Trophoblast cell (in vitro differentiated cells and primary cell): ENCODE measurements at regions not wholly inside any gene's neighbourhood (a gene's known extent, or its start where the extent isn't known, plus 50 kb on each side); places are given as distances from the start of the nearest gene placed in this dataset.

Source experiments
- DNase-seq, 2 donors: peaks; one replicate each; pipeline ENCODE4 v3.0.0-alpha.2; 2016
- H2AFZ ChIP-seq: 2 replicates; pipeline ENCODE4 v1.6.1; 2013; ENCODE audit warnings: low read length, moderate library complexity, mild to moderate bottlenecking; ENCODE audit not compliant: insufficient read depth, poor library complexity
- H2AK5ac ChIP-seq: 2 replicates; pipeline ENCODE4 v1.6.1; 2013; ENCODE audit warnings: mild to moderate bottlenecking, low read length
- H2BK120ac ChIP-seq: 2 replicates; pipeline ENCODE4 v1.6.1; 2013; ENCODE audit warnings: low read length, mild to moderate bottlenecking, moderate library complexity; ENCODE audit not compliant: insufficient read depth, poor library complexity
- H2BK12ac ChIP-seq: 2 replicates; pipeline ENCODE4 v1.6.1; 2013; ENCODE audit warnings: mild to moderate bottlenecking, low read length, moderate library complexity
- H2BK5ac ChIP-seq: 2 replicates; pipeline ENCODE4 v1.6.1; 2013; ENCODE audit warnings: low read length, low read depth, moderate library complexity, mild to moderate bottlenecking; ENCODE audit not compliant: poor library complexity
- H3K14ac ChIP-seq: 2 replicates; pipeline ENCODE4 v1.6.1; 2013; ENCODE audit warnings: mild to moderate bottlenecking, low read length
- H3K18ac ChIP-seq: 2 replicates; pipeline ENCODE4 v1.6.1; 2013; ENCODE audit warnings: mild to moderate bottlenecking, low read length
- H3K23ac ChIP-seq: 2 replicates; pipeline ENCODE4 v1.6.1; 2013; ENCODE audit warnings: low read length
- H3K27ac ChIP-seq: 2 replicates; pipeline ENCODE4 v1.5.1; 2013; ENCODE audit warnings: low read depth, mild to moderate bottlenecking, inconsistent platforms, low read length, moderate library complexity
- H3K27me3 ChIP-seq: 2 replicates; pipeline ENCODE4 v1.6.1; 2013; ENCODE audit warnings: inconsistent platforms, mild to moderate bottlenecking, low read length, moderate library complexity; ENCODE audit not compliant: insufficient read depth
- H3K36me3 ChIP-seq, 2 experiments: 1 replicate in 1 of 2; 2 replicates in 1 of 2; pipeline ENCODE4 v1.6.1; 2013; ENCODE audit warnings: low read length in 2 of 2, mild to moderate bottlenecking in 2 of 2, moderate library complexity in 1 of 2; ENCODE audit not compliant: insufficient read depth in 2 of 2, control insufficient read depth in 1 of 2
- H3K4ac ChIP-seq: 2 replicates; pipeline ENCODE4 v1.6.1; 2013; ENCODE audit warnings: low read depth, mild to moderate bottlenecking, low read length, moderate library complexity
- H3K4me1 ChIP-seq, 2 experiments: 1 replicate in 1 of 2; 2 replicates in 1 of 2; pipeline ENCODE4 v1.6.1; 2013; ENCODE audit warnings: low read length in 2 of 2, mild to moderate bottlenecking in 2 of 2, moderate library complexity in 1 of 2; ENCODE audit not compliant: insufficient read depth in 2 of 2, control insufficient read depth in 1 of 2
- H3K4me2 ChIP-seq: 2 replicates; pipeline ENCODE4 v1.6.1; 2013; ENCODE audit warnings: inconsistent platforms, mild to moderate bottlenecking, low read length, moderate library complexity
- H3K4me3 ChIP-seq: 2 replicates; pipeline ENCODE4 v1.5.1; 2013; ENCODE audit warnings: mild to moderate bottlenecking, low read depth, low read length, inconsistent platforms
- H3K79me1 ChIP-seq: one replicate; pipeline ENCODE4 v1.6.1; 2013; ENCODE audit warnings: low read length
- H3K79me2 ChIP-seq: 2 replicates; pipeline ENCODE4 v1.6.1; 2013; ENCODE audit warnings: low read length, mild to moderate bottlenecking; ENCODE audit not compliant: control insufficient read depth, insufficient read depth, poor library complexity
- H3K9ac ChIP-seq: 2 replicates; pipeline ENCODE4 v1.6.1; 2013; ENCODE audit warnings: mild to moderate bottlenecking, low read length
- H3K9me3 ChIP-seq: 2 replicates; pipeline ENCODE4 v1.6.1; 2013; ENCODE audit warnings: low read depth, mild to moderate bottlenecking, control low read depth, inconsistent platforms, low read length; ENCODE audit not compliant: insufficient read depth
- H4K12ac ChIP-seq: 2 replicates; pipeline ENCODE4 v1.6.1; 2013; ENCODE audit warnings: low read depth, mild to moderate bottlenecking, low read length, moderate library complexity
- H4K8ac ChIP-seq: 2 replicates; pipeline ENCODE4 v1.6.1; 2013; ENCODE audit warnings: low read depth, mild to moderate bottlenecking, low read length, moderate library complexity
- H4K91ac ChIP-seq: one replicate; pipeline ENCODE4 v1.6.1; 2013; ENCODE audit warnings: low read depth, mild to moderate bottlenecking, low read length, moderate library complexity
- WGBS: extraction: QIAGEN DNeasy Blood & Tissue Kit; methylation state at CpG from one replicate; pipeline ENCODE4 v1.1.7; 2013; ENCODE audit warnings: missing lambda C conversion rate; ENCODE audit not compliant: insufficient read length, insufficient coverage; ENCODE audit errors: extremely low coverage; 5-methylcytosine and 5-hydroxymethylcytosine counted together

DNA sequence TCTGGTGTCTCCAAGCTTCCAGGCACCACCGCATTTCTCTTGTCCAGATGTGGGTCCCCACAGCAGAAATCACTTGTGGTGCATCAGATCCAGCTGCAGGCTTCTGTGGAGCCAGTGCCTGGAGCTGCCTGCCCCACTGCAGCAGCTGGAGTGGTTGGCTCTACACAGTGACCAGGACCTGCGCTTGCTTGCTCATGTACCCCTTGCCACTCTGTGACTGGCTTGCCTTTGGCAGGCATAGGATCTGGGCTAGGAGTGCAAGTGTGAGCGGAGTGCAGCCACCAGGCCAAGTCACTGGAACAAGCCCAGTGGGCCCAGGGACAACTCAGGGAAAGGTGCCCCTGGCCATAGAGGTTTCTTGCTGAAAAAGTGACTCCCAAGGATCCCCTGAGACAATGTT, 1400.0 kb upstream of the ALCAM start:
- Histone ChIP-seq H2BK120ac (no peak overlapping the region), H3K9ac (no peak overlapping the region), H3K79me2 (no peaks in the 10 kb centered on the region), H3K4me2 (no peak overlapping the region), H3K36me3 (no peaks in the 10 kb centered on the region), H4K91ac (no peak overlapping the region), H3K27ac (no peak overlapping the region), H3K23ac (no peak overlapping the region), H2BK5ac (no peak overlapping the region), H3K18ac (no peak overlapping the region), H4K8ac (no peak overlapping the region), H3K4me3 (no peak overlapping the region), H3K4ac (no peak overlapping the region), H3K9me3 (peaks cover 1% of the 10 kb centered on the region), H3K4me1 (no peaks in the 10 kb centered on the region), H3K79me1 (no peaks in the 10 kb centered on the region), H4K12ac (no peak overlapping the region), H2AK5ac (no peak overlapping the region), H2BK12ac (no peak overlapping the region), H3K27me3 (no peaks in the 10 kb centered on the region), H3K14ac (no peak overlapping the region), H2AFZ (no peak overlapping the region)
- DNase-seq = no peak
- whole genome bisulfite sequencing = no CpG with 5 or more reads among the region's 3 CpGs

DNA sequence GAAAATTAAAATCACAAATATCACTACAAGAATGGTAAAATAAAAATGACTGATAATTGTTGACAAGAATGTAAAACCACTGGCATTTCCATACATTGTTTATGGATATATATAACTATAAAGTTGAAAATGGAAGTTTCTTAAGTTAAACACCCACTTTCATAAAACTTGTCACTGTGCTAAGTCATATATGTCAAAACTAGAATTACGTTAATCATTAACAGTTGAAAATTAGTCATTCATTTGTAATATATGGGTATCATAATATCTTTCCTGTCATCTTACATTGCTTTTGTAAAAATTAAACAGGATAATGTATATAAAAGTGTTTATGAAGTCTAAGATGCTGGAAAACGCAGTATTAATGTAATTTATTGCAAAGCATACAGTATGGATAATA, 1398.6 kb upstream of the ALCAM start:
- no CpG with 5 or more reads among the region's 2 CpGs for WGBS
- H2BK120ac ChIP-seq = no peak overlapping the region
- H3K23ac ChIP-seq = no peak overlapping the region
- H3K18ac ChIP-seq = no peak overlapping the region
- no peak overlapping the region for H4K91ac ChIP-seq
- H3K9ac ChIP-seq = no peak overlapping the region
- no peak overlapping the region for H2BK5ac ChIP-seq
- H3K4ac ChIP-seq = no peak overlapping the region
- no peaks in the 10 kb centered on the region for H3K79me2 ChIP-seq
- H3K27ac ChIP-seq = no peak overlapping the region
- H4K12ac ChIP-seq = no peak overlapping the region
- no peaks in the 10 kb centered on the region for H3K79me1 ChIP-seq
- no peak overlapping the region for H3K4me3 ChIP-seq
- H3K4me1 ChIP-seq = no peaks in the 10 kb centered on the region
- no peak overlapping the region for H2BK12ac ChIP-seq
- no peak overlapping the region for H2AK5ac ChIP-seq
- no peaks in the 10 kb centered on the region for H3K27me3 ChIP-seq
- H3K4me2 ChIP-seq = no peak overlapping the region
- peaks cover 1% of the 10 kb centered on the region for H3K9me3 ChIP-seq
- no peak overlapping the region for H2AFZ ChIP-seq
- no peak for DNase-seq
- H4K8ac ChIP-seq = no peak overlapping the region
- no peaks in the 10 kb centered on the region for H3K36me3 ChIP-seq
- H3K14ac ChIP-seq = no peak overlapping the region

DNA sequence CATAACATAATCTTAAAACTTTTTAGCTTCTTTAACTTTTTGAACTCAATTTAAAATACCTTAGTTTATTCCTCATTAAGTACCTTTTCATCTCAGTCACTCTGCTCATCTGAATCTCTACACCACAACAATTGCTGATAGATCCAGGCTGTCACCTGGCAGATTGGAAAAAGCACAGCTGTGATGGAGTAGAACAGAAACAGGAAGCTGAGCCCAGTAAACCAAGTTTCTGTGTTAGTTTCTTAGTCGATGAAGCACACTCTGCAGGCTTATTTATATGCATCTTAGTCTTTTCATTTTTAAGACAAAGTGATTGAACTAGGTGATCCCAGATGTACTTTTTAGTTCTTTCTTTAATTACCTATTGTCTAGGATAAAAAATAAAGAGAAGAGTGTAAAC, 1398.0 kb upstream of the ALCAM start:
- no peaks in the 10 kb centered on the region for H3K79me1 ChIP-seq
- no CpG with 5 or more reads among the region's 1 CpG for WGBS

DNA sequence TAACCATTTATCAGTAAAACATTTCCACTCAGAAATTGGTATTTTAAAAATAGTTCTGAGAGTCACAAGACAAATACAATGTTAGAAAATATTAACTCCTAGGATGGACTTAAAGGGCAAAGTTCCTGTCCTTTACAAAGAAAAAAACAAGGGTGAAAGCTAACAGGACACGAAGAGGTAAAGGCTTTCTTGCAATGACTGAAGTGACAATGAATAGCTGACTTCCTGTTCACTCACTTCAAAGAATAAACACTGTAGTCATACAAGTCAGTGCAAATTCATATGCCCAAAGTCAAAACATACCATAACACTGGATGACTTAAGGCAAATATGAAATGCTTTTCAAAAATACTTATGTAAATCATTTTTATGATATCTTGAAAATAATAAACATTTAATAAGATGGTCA, 1389.8 kb upstream of the ALCAM start:
- Histone ChIP-seq H4K91ac (no peak overlapping the region), H4K12ac (no peak overlapping the region), H3K9me3 (no peaks in the 10 kb centered on the region), H2BK120ac (no peak overlapping the region), H3K79me1 (no peaks in the 10 kb centered on the region), H3K4me1 (no peaks in the 10 kb centered on the region), H3K4ac (no peak overlapping the region), H3K36me3 (no peaks in the 10 kb centered on the region), H3K4me2 (no peak overlapping the region), H3K4me3 (no peak overlapping the region), H3K18ac (no peak overlapping the region), H3K14ac (no peak overlapping the region), H2BK5ac (no peak overlapping the region), H3K27ac (no peak overlapping the region), H3K79me2 (no peaks in the 10 kb centered on the region), H2AFZ (no peak overlapping the region), H2BK12ac (no peak overlapping the region), H3K23ac (no peak overlapping the region), H3K27me3 (no peaks in the 10 kb centered on the region), H3K9ac (no peak overlapping the region), H2AK5ac (no peak overlapping the region), H4K8ac (no peak overlapping the region)
- DNase-seq = no peak
- no CpG with 5 or more reads among the region's 1 CpG for WGBS

More for the DNA sequence above, 1398.0 kb upstream of the ALCAM start:
- Histone ChIP-seq H2AK5ac (no peak overlapping the region), H2AFZ (no peak overlapping the region), H3K4me3 (no peak overlapping the region), H3K4me2 (no peak overlapping the region), H3K4me1 (no peaks in the 10 kb centered on the region), H3K9ac (no peak overlapping the region), H2BK120ac (no peak overlapping the region), H4K12ac (no peak overlapping the region), H3K14ac (no peak overlapping the region), H2BK12ac (no peak overlapping the region), H3K36me3 (no peaks in the 10 kb centered on the region), H4K8ac (no peak overlapping the region), H4K91ac (no peak overlapping the region), H3K79me2 (no peaks in the 10 kb centered on the region), H3K27ac (no peak overlapping the region), H3K9me3 (peaks cover 1% of the 10 kb centered on the region), H3K23ac (no peak overlapping the region), H3K18ac (no peak overlapping the region), H2BK5ac (no peak overlapping the region), H3K4ac (no peak overlapping the region), H3K27me3 (no peaks in the 10 kb centered on the region)
- no peak for DNase-seq
